ENCODE measurements at regions not wholly inside any gene's neighbourhood (a gene's known extent, or its start where the extent isn't known, plus 50 kb on each side); places are given as distances from the start of the nearest gene placed in this dataset.

GRCh38 chr10:131848296-131848695 is 52.5 kb upstream of the PPP2R2D start:
- ATAC-seq: no peak
- 69 to 74% methylated on average over 3 to 11 of the region's 11 CpGs for WGBS, 2 donors
- H3K9me3 ChIP-seq: no peaks in the 10 kb centered on the region
- DNase-seq: no peak
- intact Hi-C loops (cut with DNase I): no loop called here
- no peak overlapping the region for H3K4me3 ChIP-seq
- TF ChIP-seq CTCF (IDR thresholded peaks at IDR 0.05) (no peak), POLR2A (IDR thresholded peaks at IDR 0.05) (no peak)
- no peak overlapping the region for H3K27ac ChIP-seq
- no peaks in the 10 kb centered on the region for H3K4me1 ChIP-seq
- H3K27me3 ChIP-seq: no peaks in the 10 kb centered on the region
- no peaks in the 10 kb centered on the region for H3K36me3 ChIP-seq (replicated peaks in 1 of 2; ENCODE audit: insufficient read depth in 1 of 2, low read depth in 2 of 2)

- DNase-seq (no peak), ATAC-seq (no peak)
- H3K36me3 ChIP-seq (replicated peaks in 1 of 2; ENCODE audit: insufficient read depth in 1 of 2, low read depth in 2 of 2): no peaks in the 10 kb centered on the region
- peaks cover 0 to 3% of the 10 kb centered on the region in 2 donors for H3K27me3 ChIP-seq
- no peaks in the 10 kb centered on the region for H3K9me3 ChIP-seq
- intact Hi-C loops (cut with DNase I): no loop called here
- H3K4me1 ChIP-seq: no peaks in the 10 kb centered on the region
- no peak overlapping the region for H3K27ac ChIP-seq
- TF ChIP-seq POLR2A (IDR thresholded peaks at IDR 0.05): no peak
- no peak for TF ChIP-seq CTCF (IDR thresholded peaks at IDR 0.05)
- no peak overlapping the region for H3K4me3 ChIP-seq
- WGBS, 2 donors: 65 to 81% methylated on average over 21 to 39 of the region's 39 CpGs
These were observed 51.8 kb upstream of the PPP2R2D start for GRCh38 chr10:131848741-131849590.

GRCh38 chr10:131849591-131850382 is 51.0 kb upstream of the PPP2R2D start:
- Histone ChIP-seq H3K9me3 (no peaks in the 10 kb centered on the region), H3K4me3 (no peak overlapping the region), H3K4me1 (no peaks in the 10 kb centered on the region), H3K27me3 (peaks cover 0 to 3% of the 10 kb centered on the region in 2 donors), H3K36me3 (replicated peaks in 1 of 2; ENCODE audit: insufficient read depth in 1 of 2, low read depth in 2 of 2) (no peaks in the 10 kb centered on the region), H3K27ac (no peak overlapping the region)
- WGBS, 2 donors: 76 to 84% methylated on average over 15 to 29 of the region's 29 CpGs
- intact Hi-C loops (cut with DNase I): no loop called here
- no peak for ATAC-seq
- TF ChIP-seq POLR2A (IDR thresholded peaks at IDR 0.05) (no peak), CTCF (IDR thresholded peaks at IDR 0.05) (no peak)
- no peak for DNase-seq

- DNase-seq (no peak), ATAC-seq (no peak)
- Histone ChIP-seq H3K9me3 (no peaks in the 10 kb centered on the region), H3K4me3 (no peak overlapping the region), H3K27ac (no peak overlapping the region), H3K27me3 (peaks cover 0 to 3% of the 10 kb centered on the region in 2 donors), H3K36me3 (replicated peaks in 1 of 2; ENCODE audit: insufficient read depth in 1 of 2, low read depth in 2 of 2) (no peaks in the 10 kb centered on the region), H3K4me1 (no peaks in the 10 kb centered on the region)
- 57 to 64% methylated on average over 6 of the region's 6 CpGs for WGBS, 2 donors
- no peak for TF ChIP-seq CTCF (IDR thresholded peaks at IDR 0.05)
- intact Hi-C loops (cut with DNase I): no loop called here
These were observed 50.4 kb upstream of the PPP2R2D start for GRCh38 chr10:131850383-131850870.

All from body of pancreas (tissue), 4 donors.